Activated CD4-positive, alpha-beta T cell treated with anti-CD3 and anti-CD28 coated beads for 24 hours (primary cell): ENCODE measurements at regions not wholly inside any gene's neighbourhood (a gene's known extent, or its start where the extent isn't known, plus 50 kb on each side); places are given as distances from the start of the nearest gene placed in this dataset.

Experiments
- DNase-seq, 2 donors: peaks; one replicate each; pipeline ENCODE4 v3.0.0-alpha.2; 2020; ENCODE audit warnings: low read depth in 2 of 2

GRCh38 chr18:54769526-54770464 lies 58.5 kb upstream of the RAB27B start:
- no peak for DNase-seq

DNA sequence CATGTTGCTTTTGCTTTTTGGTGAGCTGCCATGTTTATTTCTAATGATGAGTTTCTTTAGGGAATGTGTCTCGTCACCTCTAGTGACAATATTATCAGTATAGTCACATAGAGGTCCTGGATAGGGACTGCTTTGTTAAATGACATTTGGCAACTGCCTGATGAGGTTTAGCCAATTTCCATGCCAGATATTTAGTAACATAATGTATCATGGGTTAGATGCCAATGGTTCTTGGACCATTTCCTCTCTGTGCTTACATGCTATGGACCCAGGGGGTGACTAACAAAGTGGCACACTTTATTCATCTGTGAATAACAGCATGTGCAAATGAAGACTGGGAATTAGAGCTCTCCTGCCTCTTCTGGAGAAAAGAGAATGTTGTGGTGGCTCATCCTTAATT lies 56.2 kb upstream of the RAB27B start:
- DNase-seq: no peak

DNA sequence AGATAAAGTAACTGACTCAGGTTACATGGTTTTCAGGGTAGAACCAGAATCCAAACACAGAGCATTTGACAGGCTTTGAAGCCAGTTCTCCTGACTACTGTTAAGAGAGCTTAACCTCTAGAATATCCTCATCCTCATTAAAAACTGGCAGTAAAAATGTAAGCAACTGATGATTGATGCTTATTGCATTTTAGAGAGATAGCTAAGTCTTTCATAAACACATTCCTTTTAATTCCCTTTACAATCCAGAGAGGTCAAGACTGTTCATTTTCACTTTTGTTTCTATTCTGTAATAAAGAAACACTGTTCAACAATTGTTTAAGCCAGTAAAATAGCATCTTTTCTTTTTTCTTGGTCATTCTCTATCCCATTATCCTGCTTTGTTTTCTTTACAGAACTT lies 53.9 kb upstream of the RAB27B start:
- no peak for DNase-seq

- no peak for DNase-seq
Observed at GRCh38 chr18:54774981-54775665, 53.2 kb upstream of the RAB27B start.

GRCh38 chr18:54775686-54776085 lies 52.6 kb upstream of the RAB27B start:
- DNase-seq: no peak

DNA sequence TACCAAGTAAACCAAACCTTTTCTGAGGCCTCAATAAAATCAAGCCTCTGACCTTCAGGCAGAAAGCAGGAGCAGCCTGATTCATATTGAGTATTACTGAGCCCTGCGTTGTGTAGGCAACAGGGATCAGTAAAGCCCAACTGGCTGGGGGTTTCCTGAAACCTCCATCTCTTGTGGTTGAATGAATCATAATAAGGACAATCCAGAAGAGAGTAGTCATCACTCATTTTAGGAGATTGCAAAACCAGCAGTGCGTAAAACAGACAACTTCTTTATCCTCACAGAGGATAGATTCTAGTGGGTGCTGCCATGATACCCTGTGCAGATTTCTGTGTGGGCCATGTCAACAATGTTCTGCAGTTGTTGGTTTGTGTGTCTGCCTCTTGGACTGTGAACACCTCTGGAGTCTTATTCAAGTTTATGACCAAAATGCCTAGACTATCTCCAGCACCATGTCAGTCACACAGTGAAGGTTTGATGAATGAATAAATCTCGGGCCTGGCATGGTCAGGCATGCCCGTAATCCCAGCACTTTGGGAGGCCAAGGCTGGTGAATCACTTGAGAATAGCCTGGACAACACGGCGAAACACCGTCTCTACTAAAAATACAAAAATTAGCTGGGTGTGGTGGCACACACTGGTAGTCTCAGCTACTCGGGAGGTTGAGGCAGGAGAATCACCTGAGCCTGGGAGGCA lies 51.8 kb upstream of the RAB27B start:
- no peak for DNase-seq

DNA sequence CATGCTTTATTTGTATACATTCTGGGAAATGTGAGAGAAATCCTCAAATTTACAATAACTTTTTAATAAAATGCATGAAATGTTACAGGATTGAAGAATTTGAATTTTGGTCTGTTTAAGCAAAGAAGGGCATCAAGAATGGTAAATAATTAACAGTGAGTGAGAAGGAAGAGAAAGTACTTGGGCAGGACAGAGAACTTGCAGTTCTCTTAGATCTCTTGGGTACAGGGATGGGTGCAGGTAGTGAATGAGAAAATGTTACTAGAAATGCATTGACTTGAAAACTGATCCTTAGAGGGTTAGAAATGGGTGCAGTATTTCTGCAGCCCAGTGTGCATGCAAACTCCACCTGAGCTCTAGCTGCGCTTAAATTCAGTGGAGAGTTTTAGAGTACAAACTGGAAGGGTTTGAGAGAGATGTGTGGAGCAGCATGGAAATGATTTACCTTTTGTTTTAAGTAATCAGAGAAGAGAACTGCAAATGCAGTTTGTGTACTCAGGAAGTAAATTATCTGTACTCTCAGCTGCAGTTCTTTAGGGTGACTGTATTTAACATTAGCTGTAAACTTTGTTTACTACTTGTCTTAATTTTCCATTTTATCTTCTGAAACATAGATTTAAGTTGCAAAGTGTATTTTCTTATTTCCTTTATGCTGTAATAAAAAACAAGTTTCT lies 51.0 kb upstream of the RAB27B start:
- no peak for DNase-seq

- DNase-seq: no peak
Observed at GRCh38 chr18:54777989-54778388, 50.3 kb upstream of the RAB27B start.
